ENCODE measurements at regions not wholly inside any gene's neighbourhood (a gene's known extent, or its start where the extent isn't known, plus 50 kb on each side); places are given as distances from the start of the nearest gene placed in this dataset.

GRCh38 chr18:28963481-28963880 is 786.6 kb upstream of the CDH2 start (continued):
- TF ChIP-seq PRDM2 (tag by site-specific recombination; IDR thresholded peaks at IDR 0.05; ENCODE audit: borderline replicate concordance) (no peak), ZBTB48 (tag by site-specific recombination; IDR thresholded peaks at IDR 0.05) (no peak), ZNF768 (tag by site-specific recombination; IDR thresholded peaks at IDR 0.05) (no peak), GLI2 (tag by site-specific recombination; IDR thresholded peaks at IDR 0.05; ENCODE audit: borderline replicate concordance, low read depth) (no peak), ZNF670 (tag by site-specific recombination; IDR thresholded peaks at IDR 0.05; ENCODE audit: low read depth) (no peak), ZNF302 (tag by site-specific recombination; IDR thresholded peaks at IDR 0.05; ENCODE audit: low read depth) (no peak), ZNF529 (tag by site-specific recombination; IDR thresholded peaks at IDR 0.05; ENCODE audit: insufficient replicate concordance) (no peak)

GRCh38 chr18:28961669-28962228 is 784.8 kb upstream of the CDH2 start:
- H3K27ac ChIP-seq (ENCODE audit: extremely low read depth, low read depth, low read length): no peak overlapping the region
- H3K9me3 ChIP-seq (ENCODE audit: control insufficient read depth, insufficient read depth, low read depth, low read length): no peaks in the 10 kb centered on the region
- H3K4me3 ChIP-seq (ENCODE audit: low read depth, low read length): no peak overlapping the region
- POLR2A ChIA-PET: no interaction called here
- TF ChIP-seq ZNF654 (tag by site-specific recombination; IDR thresholded peaks at IDR 0.05; ENCODE audit: low read depth): peak; percentile 70
- no peak for TF ChIP-seq ZNF785 (tag by site-specific recombination; IDR thresholded peaks at IDR 0.05)
- 0 out of 2 replicates have a peak, but pooled peaks have one; percentile 64 for TF ChIP-seq SCRT1 (tag by site-specific recombination; IDR thresholded peaks at IDR 0.05; ENCODE audit: borderline replicate concordance)
- H3K4me1 ChIP-seq (ENCODE audit: control insufficient read depth, insufficient read depth, low read length): no peaks in the 10 kb centered on the region
- H3K36me3 ChIP-seq (ENCODE audit: control insufficient read depth in 2 of 2, insufficient read depth in 1 of 2, low read length in 2 of 2): no peaks in the 10 kb centered on the region
- CTCF ChIA-PET: interaction anchor here (0.6 to 1.4 kb wide), 19 partner anchors 12 to 1336 kb away, joined by 3 to 8 read pairs (median 3); no protein-coding TSS in a partner anchor

- no peaks in the 10 kb centered on the region for H3K36me3 ChIP-seq (ENCODE audit: control insufficient read depth in 2 of 2, insufficient read depth in 1 of 2, low read length in 2 of 2)
- no peak overlapping the region for H3K4me3 ChIP-seq (ENCODE audit: low read depth, low read length)
- no peaks in the 10 kb centered on the region for H3K4me1 ChIP-seq (ENCODE audit: control insufficient read depth, insufficient read depth, low read length)
- H3K27ac ChIP-seq (ENCODE audit: extremely low read depth, low read depth, low read length): no peak overlapping the region
- ChIA-PET CTCF (no interaction called here), POLR2A (no interaction called here)
- H3K9me3 ChIP-seq (ENCODE audit: control insufficient read depth, insufficient read depth, low read depth, low read length): no peaks in the 10 kb centered on the region
- no peak for TF ChIP-seq ZNF214 (tag by site-specific recombination; IDR thresholded peaks at IDR 0.05; ENCODE audit: borderline replicate concordance)
- no peak for TF ChIP-seq PATZ1 (tag by site-specific recombination; IDR thresholded peaks at IDR 0.05)
- TF ChIP-seq MYNN (tag by site-specific recombination; IDR thresholded peaks at IDR 0.05; ENCODE audit: borderline replicate concordance): no peak
- TF ChIP-seq ZBTB48 (tag by site-specific recombination; IDR thresholded peaks at IDR 0.05): no peak
- TF ChIP-seq OVOL3 (tag by site-specific recombination; IDR thresholded peaks at IDR 0.05): no peak
- no peak for TF ChIP-seq ZNF510 (tag by site-specific recombination; IDR thresholded peaks at IDR 0.05; ENCODE audit: insufficient replicate concordance)
- TF ChIP-seq ZNF670 (tag by site-specific recombination; IDR thresholded peaks at IDR 0.05; ENCODE audit: low read depth): no peak
- TF ChIP-seq ZNF311 (tag by site-specific recombination; IDR thresholded peaks at IDR 0.05; ENCODE audit: borderline replicate concordance): no peak
These were observed 783.2 kb upstream of the CDH2 start for GRCh38 chr18:28960146-28960545.
